ENCODE measurements at regions not wholly inside any gene's neighbourhood (a gene's known extent, or its start where the extent isn't known, plus 50 kb on each side); places are given as distances from the start of the nearest gene placed in this dataset.

DNA sequence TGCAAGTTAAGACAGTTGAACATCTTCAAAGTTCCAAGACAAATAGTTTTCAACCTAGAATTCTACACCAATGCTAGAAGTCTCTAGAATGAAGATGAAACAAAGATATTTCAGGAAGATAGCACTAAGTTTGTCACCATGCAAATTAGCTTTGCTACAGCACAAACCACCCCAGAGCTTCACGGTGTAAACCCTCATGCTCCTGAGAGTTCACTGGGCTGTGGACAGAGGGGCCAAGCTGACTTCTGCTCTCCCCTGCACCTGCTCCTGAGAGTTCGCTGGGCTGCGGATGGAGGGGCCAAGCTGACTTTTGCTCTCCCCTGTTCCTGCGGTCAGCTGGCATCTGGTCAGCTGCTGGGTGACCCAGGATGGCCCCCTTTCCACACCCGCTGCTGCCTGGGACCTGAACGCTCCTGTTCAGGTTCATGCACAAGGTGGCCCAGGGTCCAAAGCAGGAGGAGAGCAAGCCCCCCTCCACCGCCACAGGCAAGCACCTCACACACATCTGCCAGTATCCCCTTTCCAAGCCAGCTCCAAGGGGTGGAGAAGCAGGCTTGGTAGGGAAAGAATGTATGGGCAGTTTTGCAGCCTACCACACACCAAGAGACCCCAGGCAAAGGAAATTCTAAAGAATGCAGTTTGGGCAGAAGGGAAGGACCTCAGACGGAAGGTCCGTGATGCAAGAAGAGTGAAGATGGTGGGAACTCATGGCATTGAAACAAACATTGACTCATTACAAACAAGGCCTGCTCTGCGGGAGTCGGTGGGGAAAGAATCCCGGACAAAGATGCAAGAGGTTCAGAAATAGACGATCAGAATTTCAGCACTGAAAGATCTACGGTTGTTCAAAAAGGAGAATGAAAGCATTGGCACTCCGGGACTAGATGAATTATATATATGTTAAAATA is 137.8 kb upstream of the PPP2R2D start:
- TF ChIP-seq POLR2AphosphoS5 (IDR thresholded peaks at IDR 0.05): no peak
- TF ChIP-seq, protein P1, sequence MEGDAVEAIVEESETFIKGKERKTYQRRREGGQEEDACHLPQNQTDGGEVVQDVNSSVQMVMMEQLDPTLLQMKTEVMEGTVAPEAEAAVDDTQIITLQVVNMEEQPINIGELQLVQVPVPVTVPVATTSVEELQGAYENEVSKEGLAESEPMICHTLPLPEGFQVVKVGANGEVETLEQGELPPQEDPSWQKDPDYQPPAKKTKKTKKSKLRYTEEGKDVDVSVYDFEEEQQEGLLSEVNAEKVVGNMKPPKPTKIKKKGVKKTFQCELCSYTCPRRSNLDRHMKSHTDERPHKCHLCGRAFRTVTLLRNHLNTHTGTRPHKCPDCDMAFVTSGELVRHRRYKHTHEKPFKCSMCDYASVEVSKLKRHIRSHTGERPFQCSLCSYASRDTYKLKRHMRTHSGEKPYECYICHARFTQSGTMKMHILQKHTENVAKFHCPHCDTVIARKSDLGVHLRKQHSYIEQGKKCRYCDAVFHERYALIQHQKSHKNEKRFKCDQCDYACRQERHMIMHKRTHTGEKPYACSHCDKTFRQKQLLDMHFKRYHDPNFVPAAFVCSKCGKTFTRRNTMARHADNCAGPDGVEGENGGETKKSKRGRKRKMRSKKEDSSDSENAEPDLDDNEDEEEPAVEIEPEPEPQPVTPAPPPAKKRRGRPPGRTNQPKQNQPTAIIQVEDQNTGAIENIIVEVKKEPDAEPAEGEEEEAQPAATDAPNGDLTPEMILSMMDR (IDR thresholded peaks at IDR 0.05): no peak
